ENCODE measurements at regions not wholly inside any gene's neighbourhood (a gene's known extent, or its start where the extent isn't known, plus 50 kb on each side); places are given as distances from the start of the nearest gene placed in this dataset.

- H3K4me1 ChIP-seq (ENCODE audit: control insufficient read depth, extremely low read depth, insufficient read depth, low read length) = no peaks in the 10 kb centered on the region
- no peak overlapping the region for H3K4me3 ChIP-seq (replicated peaks in 1 of 4; ENCODE audit: control extremely low read depth in 1 of 4, insufficient read depth in 1 of 4, low read depth in 3 of 4, low read length in 4 of 4)
- no peak for DNase-seq (ENCODE audit: low read depth in 2 of 2)
- H3K79me2 ChIP-seq (ENCODE audit: control insufficient read depth, insufficient read depth, low read length) = no peaks in the 10 kb centered on the region
- no peak overlapping the region for H3K4me2 ChIP-seq (ENCODE audit: extremely low read depth, insufficient read depth, low read length)
- no peak overlapping the region for H2AFZ ChIP-seq (ENCODE audit: low read length)
- no peaks in the 10 kb centered on the region for H3K36me3 ChIP-seq (ENCODE audit: control insufficient read depth, insufficient read depth, low read length)
- no peaks in the 10 kb centered on the region for H3K27me3 ChIP-seq (ENCODE audit: control insufficient read depth, insufficient read depth, low read length)
- no peaks in the 10 kb centered on the region for H3K9me3 ChIP-seq (ENCODE audit: control insufficient read depth, insufficient read depth, low read depth, low read length)
- H3K9ac ChIP-seq (ENCODE audit: insufficient read depth, low read length) = no peak overlapping the region
- H3K27ac ChIP-seq (ENCODE audit: insufficient read depth, low read length) = no peak overlapping the region
- TF ChIP-seq CTCF (conservative IDR thresholded peaks at IDR 0.05 in 1 of 2, IDR thresholded peaks at IDR 0.05 in 1 of 2; ENCODE audit: low read depth in 1 of 2, low read length in 2 of 2) = no peak
- TF ChIP-seq EZH2 (IDR thresholded peaks at IDR 0.05; ENCODE audit: low read length, missing control alignments) = no peak
- no peaks in the 10 kb centered on the region for H4K20me1 ChIP-seq (ENCODE audit: control insufficient read depth, extremely low read depth, insufficient read depth, low read length)
Observed at GRCh38 chr3:159131376-159131775, 329.5 kb downstream of the MFSD1 start.

DNA sequence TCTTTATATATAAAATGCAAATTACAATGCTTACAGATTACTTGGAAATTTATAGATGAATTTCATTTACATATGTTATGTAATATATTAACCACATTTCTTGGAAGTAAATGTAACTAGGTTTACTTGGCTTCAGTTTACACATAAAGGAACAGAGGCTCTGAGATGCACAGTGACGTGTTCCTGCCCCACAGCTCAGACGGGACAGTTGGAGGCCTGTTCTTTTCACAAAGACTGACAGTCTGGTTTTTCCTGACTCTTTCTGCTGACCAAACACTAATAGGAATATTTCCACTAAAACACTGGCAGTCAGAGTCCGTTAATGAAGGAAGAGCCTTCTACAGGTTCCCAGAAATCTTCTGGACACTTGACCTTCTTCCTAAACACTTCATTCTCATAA lies 336.1 kb downstream of the MFSD1 start:
- Histone ChIP-seq H3K4me1 (ENCODE audit: control insufficient read depth, extremely low read depth, insufficient read depth, low read length) (no peaks in the 10 kb centered on the region), H3K9me3 (ENCODE audit: control insufficient read depth, insufficient read depth, low read depth, low read length) (no peaks in the 10 kb centered on the region), H3K9ac (ENCODE audit: insufficient read depth, low read length) (no peak overlapping the region), H4K20me1 (ENCODE audit: control insufficient read depth, extremely low read depth, insufficient read depth, low read length) (no peaks in the 10 kb centered on the region), H2AFZ (ENCODE audit: low read length) (no peak overlapping the region), H3K4me3 (replicated peaks in 1 of 4; ENCODE audit: control extremely low read depth in 1 of 4, insufficient read depth in 1 of 4, low read depth in 3 of 4, low read length in 4 of 4) (no peak overlapping the region), H3K79me2 (ENCODE audit: control insufficient read depth, insufficient read depth, low read length) (no peaks in the 10 kb centered on the region), H3K27ac (ENCODE audit: insufficient read depth, low read length) (no peak overlapping the region), H3K4me2 (ENCODE audit: extremely low read depth, insufficient read depth, low read length) (no peak overlapping the region), H3K36me3 (ENCODE audit: control insufficient read depth, insufficient read depth, low read length) (no peaks in the 10 kb centered on the region), H3K27me3 (ENCODE audit: control insufficient read depth, insufficient read depth, low read length) (no peaks in the 10 kb centered on the region)
- TF ChIP-seq EZH2 (IDR thresholded peaks at IDR 0.05; ENCODE audit: low read length, missing control alignments) (no peak), CTCF (conservative IDR thresholded peaks at IDR 0.05 in 1 of 2, IDR thresholded peaks at IDR 0.05 in 1 of 2; ENCODE audit: low read depth in 1 of 2, low read length in 2 of 2) (no peak)
- no peak for DNase-seq (ENCODE audit: low read depth in 2 of 2)

- H2AFZ ChIP-seq (ENCODE audit: low read length) = no peak overlapping the region
- no peak overlapping the region for H3K9ac ChIP-seq (ENCODE audit: insufficient read depth, low read length)
- no peak overlapping the region for H3K4me3 ChIP-seq (replicated peaks in 1 of 4; ENCODE audit: control extremely low read depth in 1 of 4, insufficient read depth in 1 of 4, low read depth in 3 of 4, low read length in 4 of 4)
- H3K27me3 ChIP-seq (ENCODE audit: control insufficient read depth, insufficient read depth, low read length) = no peaks in the 10 kb centered on the region
- TF ChIP-seq CTCF (conservative IDR thresholded peaks at IDR 0.05 in 1 of 2, IDR thresholded peaks at IDR 0.05 in 1 of 2; ENCODE audit: low read depth in 1 of 2, low read length in 2 of 2) = no peak
- no peak for TF ChIP-seq EZH2 (IDR thresholded peaks at IDR 0.05; ENCODE audit: low read length, missing control alignments)
- H3K79me2 ChIP-seq (ENCODE audit: control insufficient read depth, insufficient read depth, low read length) = no peaks in the 10 kb centered on the region
- DNase-seq (ENCODE audit: low read depth in 2 of 2) = no peak
- H3K4me2 ChIP-seq (ENCODE audit: extremely low read depth, insufficient read depth, low read length) = no peak overlapping the region
- H3K9me3 ChIP-seq (ENCODE audit: control insufficient read depth, insufficient read depth, low read depth, low read length) = no peaks in the 10 kb centered on the region
- no peaks in the 10 kb centered on the region for H4K20me1 ChIP-seq (ENCODE audit: control insufficient read depth, extremely low read depth, insufficient read depth, low read length)
- H3K27ac ChIP-seq (ENCODE audit: insufficient read depth, low read length) = no peak overlapping the region
- H3K4me1 ChIP-seq (ENCODE audit: control insufficient read depth, extremely low read depth, insufficient read depth, low read length) = no peaks in the 10 kb centered on the region
- H3K36me3 ChIP-seq (ENCODE audit: control insufficient read depth, insufficient read depth, low read length) = no peaks in the 10 kb centered on the region
Observed at GRCh38 chr3:159139326-159139725, 337.5 kb downstream of the MFSD1 start.
